Transverse colon (tissue), 4 donors: ENCODE measurements at regions not wholly inside any gene's neighbourhood (a gene's known extent, or its start where the extent isn't known, plus 50 kb on each side); places are given as distances from the start of the nearest gene placed in this dataset.

ENCODE experiments used
- DNase-seq: peaks from one replicate; pipeline ENCODE4 v3.0.0-alpha.2; 2019
- H3K27ac ChIP-seq, 4 donors: fragments of 200-600 bp; sonication (generic); 2 replicates each; pipeline ENCODE4 v1.5.1; 2016 to 2018; ENCODE audit warnings: inconsistent platforms in 4 of 4
- H3K27me3 ChIP-seq: fragments of 200-600 bp; sonication (generic); 2 replicates; pipeline ENCODE4 v1.5.1; 2017; ENCODE audit warnings: inconsistent platforms
- H3K36me3 ChIP-seq, 4 donors: fragments of 200-600 bp; sonication (generic); 2 replicates each; pipeline ENCODE4 v1.5.1; 2017 to 2019; ENCODE audit warnings: inconsistent platforms in 4 of 4
- H3K4me1 ChIP-seq, 4 donors: fragments of 200-600 bp; sonication (generic); 2 replicates each; pipeline ENCODE4 v1.5.1; 2017 to 2020; ENCODE audit warnings: inconsistent platforms in 4 of 4
- H3K4me3 ChIP-seq, 4 donors: fragments of 200-600 bp; sonication (generic); 1 replicate in 1 of 4; 2 replicates in 3 of 4; pipeline versions ENCODE4 v1.5.1 to v1.6.1; 2017 to 2019; ENCODE audit warnings: inconsistent platforms in 4 of 4
- H3K9me3 ChIP-seq, 2 donors: fragments of 200-600 bp; sonication (generic); 2 replicates each; pipeline ENCODE4 v1.5.1; 2017 to 2019; ENCODE audit warnings: inconsistent platforms in 2 of 2
- EP300 ChIP-seq: sonication (generic); formaldehyde crosslinking; IDR thresholded peaks from one replicate; pipeline ENCODE4 v1.6.1; 2017; ENCODE audit warnings: antibody characterized with exemption, low read depth
- POLR2A ChIP-seq: fragments of 450-650 bp; IDR thresholded peaks from one replicate; pipeline ENCODE4 v1.6.1; 2016; ENCODE audit warnings: antibody characterized with exemption, mild to moderate bottlenecking, moderate library complexity
- POLR2AphosphoS5 ChIP-seq, 3 donors: sonication (generic); formaldehyde crosslinking; IDR thresholded peaks; one replicate each; pipeline ENCODE4 v1.6.1; 2016; ENCODE audit warnings: antibody characterized with exemption in 3 of 3
- WGBS, 2 donors: methylation state at CpG; one replicate each; pipeline ENCODE4 v1.1.5; 2018; ENCODE audit warnings: low coverage in 1 of 2; 5-methylcytosine and 5-hydroxymethylcytosine counted together
- in situ Hi-C, 4 donors: fragments of 200-750 bp; cut with MboI; loops; one replicate each; pipeline versions ENCODE4 v1.15.0 to v1.15.1; 2017; ENCODE audit warnings: low sequenced_read_pairs in 3 of 4, low pct_ligation_motif_present in 1 of 4, low pct_unique_long_range_greater_than_20kb in 1 of 4
- intact Hi-C: fragments of 100-400 bp; cut with DNase I; formaldehyde crosslinking; loops from one replicate; pipeline ENCODE4 v1.15.1; 2023; ENCODE audit warnings: low total_unique reads
- TF ChIP-seq, protein P1 (sequence below), 5 experiments: fragments of 200-600 bp in 3 of 5; fragments of 450-650 bp in 2 of 5; sonication (generic) in 3 of 5; IDR thresholded peaks; 1 replicate in 2 of 5; 2 replicates in 3 of 5; pipeline ENCODE4 v1.5.1; 2016 to 2017; ENCODE audit warnings: antibody characterized with exemption in 5 of 5, inconsistent platforms in 3 of 5, mild to moderate bottlenecking in 2 of 5, moderate library complexity in 1 of 5

DNA sequence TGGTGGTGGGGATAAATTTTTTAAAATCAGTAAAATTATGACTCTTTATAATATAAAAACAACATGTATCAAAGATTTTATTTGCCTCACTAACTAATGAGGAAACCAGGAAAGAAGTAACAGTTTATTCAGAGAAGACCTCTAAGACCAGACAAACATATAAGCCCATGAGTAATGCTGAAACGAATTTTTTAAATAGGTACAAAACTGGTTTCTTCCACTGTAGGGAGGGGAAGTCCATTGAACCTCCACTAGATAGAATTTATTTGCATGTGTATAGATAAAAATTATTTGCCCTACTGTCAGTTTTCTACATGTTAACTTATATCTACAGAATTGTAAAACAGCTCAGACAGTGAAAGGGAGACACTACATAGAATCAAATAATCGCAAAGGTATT, 86.8 kb downstream of the ZC3H11B start:
- no peaks in the 10 kb centered on the region for H3K9me3 ChIP-seq
- TF ChIP-seq POLR2A, result no peak
- TF ChIP-seq POLR2AphosphoS5 (IDR thresholded peaks at IDR 0.05), result no peak
- TF ChIP-seq, protein P1, sequence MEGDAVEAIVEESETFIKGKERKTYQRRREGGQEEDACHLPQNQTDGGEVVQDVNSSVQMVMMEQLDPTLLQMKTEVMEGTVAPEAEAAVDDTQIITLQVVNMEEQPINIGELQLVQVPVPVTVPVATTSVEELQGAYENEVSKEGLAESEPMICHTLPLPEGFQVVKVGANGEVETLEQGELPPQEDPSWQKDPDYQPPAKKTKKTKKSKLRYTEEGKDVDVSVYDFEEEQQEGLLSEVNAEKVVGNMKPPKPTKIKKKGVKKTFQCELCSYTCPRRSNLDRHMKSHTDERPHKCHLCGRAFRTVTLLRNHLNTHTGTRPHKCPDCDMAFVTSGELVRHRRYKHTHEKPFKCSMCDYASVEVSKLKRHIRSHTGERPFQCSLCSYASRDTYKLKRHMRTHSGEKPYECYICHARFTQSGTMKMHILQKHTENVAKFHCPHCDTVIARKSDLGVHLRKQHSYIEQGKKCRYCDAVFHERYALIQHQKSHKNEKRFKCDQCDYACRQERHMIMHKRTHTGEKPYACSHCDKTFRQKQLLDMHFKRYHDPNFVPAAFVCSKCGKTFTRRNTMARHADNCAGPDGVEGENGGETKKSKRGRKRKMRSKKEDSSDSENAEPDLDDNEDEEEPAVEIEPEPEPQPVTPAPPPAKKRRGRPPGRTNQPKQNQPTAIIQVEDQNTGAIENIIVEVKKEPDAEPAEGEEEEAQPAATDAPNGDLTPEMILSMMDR (IDR thresholded peaks at IDR 0.05), result no peak
- TF ChIP-seq EP300, result no peak
- H3K4me1 ChIP-seq, result no peaks in the 10 kb centered on the region
- H3K36me3 ChIP-seq, result no peaks in the 10 kb centered on the region
- in situ Hi-C loops, result no loop called here
- H3K27me3 ChIP-seq, result no peaks in the 10 kb centered on the region
- H3K27ac ChIP-seq, result no peak overlapping the region
- WGBS, 2 donors, result 46 to 64% methylated on average over 2 of the region's 2 CpGs
- DNase-seq, result no peak
- intact Hi-C loops, result no loop called here
- no peak overlapping the region for H3K4me3 ChIP-seq

DNA sequence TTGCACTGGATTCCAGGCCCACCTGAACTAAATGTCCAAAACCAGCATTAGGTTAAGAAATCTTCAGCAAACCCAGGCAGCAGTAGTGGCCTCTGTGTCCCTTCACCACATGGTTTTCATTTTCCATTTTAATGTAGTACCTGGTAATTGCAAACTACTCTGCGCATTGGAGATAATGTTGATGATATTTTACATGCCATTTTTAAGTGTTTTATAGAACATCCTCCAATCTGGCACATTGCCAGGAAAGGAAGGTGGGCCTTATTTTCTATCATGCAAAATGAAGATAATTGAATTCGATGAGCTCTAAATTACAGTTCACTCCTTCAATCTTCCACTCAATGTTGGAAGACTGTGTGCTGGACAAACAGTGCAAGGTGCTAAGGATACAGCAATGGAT, 89.5 kb downstream of the ZC3H11B start:
- H3K36me3 ChIP-seq, result no peaks in the 10 kb centered on the region
- no peak overlapping the region for H3K4me3 ChIP-seq
- no peak for DNase-seq
- no peak overlapping the region for H3K27ac ChIP-seq
- intact Hi-C loops (no loop called here), in situ Hi-C loops (no loop called here)
- 88 to 92% methylated on average over 2 of the region's 2 CpGs for WGBS, 2 donors
- no peaks in the 10 kb centered on the region for H3K9me3 ChIP-seq
- H3K4me1 ChIP-seq, result no peaks in the 10 kb centered on the region
- no peaks in the 10 kb centered on the region for H3K27me3 ChIP-seq
- no peak for TF ChIP-seq POLR2AphosphoS5 (IDR thresholded peaks at IDR 0.05)
- TF ChIP-seq EP300, result no peak
- no peak for TF ChIP-seq POLR2A
- TF ChIP-seq, protein P1 (IDR thresholded peaks at IDR 0.05), result no peak

DNA sequence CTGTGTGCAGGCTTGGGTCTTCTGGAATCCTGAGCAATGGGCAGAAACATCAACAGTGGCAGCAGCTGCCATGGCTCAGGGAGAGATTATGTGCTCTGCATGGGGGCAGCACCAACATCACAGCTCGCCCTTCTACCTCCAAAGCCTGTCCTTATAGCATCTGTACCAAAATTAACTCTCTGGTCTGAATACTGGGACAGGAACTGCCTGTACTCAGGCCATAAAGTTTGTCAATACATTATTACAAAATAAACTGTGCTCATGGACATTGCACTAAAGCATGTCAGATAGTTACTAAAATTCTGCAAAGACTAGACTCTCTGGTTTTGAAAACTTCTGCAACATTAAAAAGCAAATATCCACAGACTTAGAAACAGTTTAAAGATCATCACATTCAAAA, 91.6 kb downstream of the ZC3H11B start:
- H3K9me3 ChIP-seq, result no peaks in the 10 kb centered on the region
- H3K27ac ChIP-seq, result no peak overlapping the region
- no peak for DNase-seq
- no peaks in the 10 kb centered on the region for H3K4me1 ChIP-seq
- no peak overlapping the region for H3K4me3 ChIP-seq
- 43 to 62% methylated on average over 1 of the region's 1 CpG for WGBS, 2 donors
- in situ Hi-C loops, result no loop called here
- intact Hi-C loops, result no loop called here
- no peaks in the 10 kb centered on the region for H3K36me3 ChIP-seq
- TF ChIP-seq POLR2A, result no peak
- TF ChIP-seq, protein P1 (IDR thresholded peaks at IDR 0.05), result no peak
- no peak for TF ChIP-seq EP300
- no peak for TF ChIP-seq POLR2AphosphoS5 (IDR thresholded peaks at IDR 0.05)
- no peaks in the 10 kb centered on the region for H3K27me3 ChIP-seq

DNA sequence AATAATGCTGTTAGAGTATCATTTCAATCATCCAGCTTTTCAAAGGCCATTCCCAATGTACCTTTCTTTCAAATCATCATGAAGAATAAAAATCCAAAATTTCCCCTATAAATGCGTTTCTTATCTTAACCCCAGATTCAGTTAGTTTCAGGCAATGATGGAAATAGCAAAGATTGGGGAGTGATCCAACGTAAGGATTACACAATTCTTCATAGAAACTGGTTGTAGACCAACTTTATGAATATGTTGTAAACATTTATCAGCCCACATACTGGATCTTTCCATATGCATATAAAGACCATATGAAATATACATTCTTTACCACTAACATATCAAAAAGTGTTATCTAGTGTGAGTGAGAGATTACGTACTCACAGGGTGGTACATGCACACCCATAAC, 92.7 kb downstream of the ZC3H11B start:
- no peak overlapping the region for H3K27ac ChIP-seq
- 75 to 78% methylated on average over 3 of the region's 3 CpGs for WGBS, 2 donors
- no peaks in the 10 kb centered on the region for H3K36me3 ChIP-seq
- no peaks in the 10 kb centered on the region for H3K27me3 ChIP-seq
- H3K4me3 ChIP-seq, result no peak overlapping the region
- no peaks in the 10 kb centered on the region for H3K4me1 ChIP-seq
- no peak for TF ChIP-seq POLR2AphosphoS5 (IDR thresholded peaks at IDR 0.05)
- TF ChIP-seq, protein P1 (IDR thresholded peaks at IDR 0.05), result no peak
- no peak for TF ChIP-seq POLR2A
- TF ChIP-seq EP300, result no peak
- in situ Hi-C loops, result no loop called here
- no peaks in the 10 kb centered on the region for H3K9me3 ChIP-seq
- intact Hi-C loops, result no loop called here
- DNase-seq, result no peak
